ENCODE measurements at regions not wholly inside any gene's neighbourhood (a gene's known extent, or its start where the extent isn't known, plus 50 kb on each side); places are given as distances from the start of the nearest gene placed in this dataset.

- no peak for TF ChIP-seq CTCF (IDR thresholded peaks at IDR 0.05; ENCODE audit: borderline replicate concordance, control extremely low read depth, extremely low read depth, insufficient read depth, missing control alignments)
- in situ Hi-C loops (cut with MboI; ENCODE audit: low sequenced_read_pairs, unreplicated experiment) = no loop called here
Measured at GRCh38 chr2:230657462-230657861, 55.2 kb upstream of the CAB39 start.

GRCh38 chr2:230657906-230658305 is 54.7 kb upstream of the CAB39 start:
- in situ Hi-C loops (cut with MboI; ENCODE audit: low sequenced_read_pairs, unreplicated experiment) = no loop called here
- DNase-seq (ENCODE audit: low spot score) = no peak
- TF ChIP-seq CTCF (IDR thresholded peaks at IDR 0.05; ENCODE audit: borderline replicate concordance, control extremely low read depth, extremely low read depth, insufficient read depth, missing control alignments) = no peak

More at GRCh38 chr2:230657462-230657861, 55.2 kb upstream of the CAB39 start:
- no peak for DNase-seq (ENCODE audit: low spot score)

DNA sequence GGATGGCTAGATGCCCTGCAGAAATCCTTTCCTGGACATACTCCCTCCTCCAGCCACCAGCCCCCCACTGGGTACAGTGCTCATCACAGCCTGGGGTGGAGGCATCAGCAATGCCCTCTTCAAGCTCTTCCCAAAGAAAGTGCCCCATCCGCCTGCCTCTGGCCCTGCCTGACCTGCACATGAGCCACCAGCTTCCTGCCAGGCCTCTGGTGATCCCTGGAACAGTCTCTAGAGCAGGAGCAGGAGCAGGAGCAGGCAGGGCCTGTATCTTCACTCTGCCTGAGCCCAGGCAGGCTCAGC is 54.1 kb upstream of the CAB39 start:
- no peak for DNase-seq (ENCODE audit: low spot score)
- in situ Hi-C loops (cut with MboI; ENCODE audit: low sequenced_read_pairs, unreplicated experiment) = no loop called here
- TF ChIP-seq CTCF (IDR thresholded peaks at IDR 0.05; ENCODE audit: borderline replicate concordance, control extremely low read depth, extremely low read depth, insufficient read depth, missing control alignments) = no peak

DNA sequence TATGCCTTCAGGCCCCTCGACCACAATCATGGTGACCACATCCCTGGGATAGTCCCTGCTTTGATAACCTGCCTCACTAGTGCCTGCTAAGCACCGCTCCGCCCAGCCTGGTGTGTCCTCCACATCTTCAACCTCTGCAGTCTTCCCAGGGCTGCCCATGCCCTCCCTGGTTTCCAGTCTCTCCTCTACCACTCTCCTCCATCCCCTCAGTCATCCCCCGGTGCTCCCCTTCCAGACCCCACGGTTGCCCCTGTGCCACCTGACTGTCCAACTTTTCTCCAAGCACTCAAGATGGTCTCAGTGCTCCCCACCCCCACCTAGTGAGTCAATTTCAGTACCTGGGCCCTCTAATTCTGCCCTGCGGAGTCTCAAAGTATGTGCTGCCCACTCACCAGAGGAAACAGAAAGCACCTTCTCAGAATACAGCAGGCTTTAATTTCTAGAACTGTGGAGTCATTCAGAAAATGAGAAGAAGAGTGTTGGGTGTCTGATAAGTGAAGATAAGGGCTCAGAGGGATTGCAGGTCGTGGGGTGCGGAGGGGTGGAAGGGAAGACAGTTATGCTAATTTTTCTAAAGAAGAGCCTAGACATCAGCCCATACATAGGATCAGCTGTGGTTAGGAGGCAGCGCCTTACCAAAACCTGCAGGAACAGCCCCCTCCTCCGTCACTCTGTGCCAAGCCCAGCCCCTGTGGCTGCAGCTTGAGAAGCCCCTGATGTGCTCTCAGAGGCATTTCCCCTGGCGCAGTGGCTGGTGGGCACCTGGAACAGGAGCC is 53.6 kb upstream of the CAB39 start:
- in situ Hi-C loops (cut with MboI; ENCODE audit: low sequenced_read_pairs, unreplicated experiment) = no loop called here
- no peak for TF ChIP-seq CTCF (IDR thresholded peaks at IDR 0.05; ENCODE audit: borderline replicate concordance, control extremely low read depth, extremely low read depth, insufficient read depth, missing control alignments)
- DNase-seq (ENCODE audit: low spot score) = peak; percentile 76

GRCh38 chr2:230660294-230661060 is 52.2 kb upstream of the CAB39 start:
- in situ Hi-C loops (cut with MboI; ENCODE audit: low sequenced_read_pairs, unreplicated experiment) = no loop called here
- TF ChIP-seq CTCF (IDR thresholded peaks at IDR 0.05; ENCODE audit: borderline replicate concordance, control extremely low read depth, extremely low read depth, insufficient read depth, missing control alignments) = no peak
- no peak for DNase-seq (ENCODE audit: low spot score)

DNA sequence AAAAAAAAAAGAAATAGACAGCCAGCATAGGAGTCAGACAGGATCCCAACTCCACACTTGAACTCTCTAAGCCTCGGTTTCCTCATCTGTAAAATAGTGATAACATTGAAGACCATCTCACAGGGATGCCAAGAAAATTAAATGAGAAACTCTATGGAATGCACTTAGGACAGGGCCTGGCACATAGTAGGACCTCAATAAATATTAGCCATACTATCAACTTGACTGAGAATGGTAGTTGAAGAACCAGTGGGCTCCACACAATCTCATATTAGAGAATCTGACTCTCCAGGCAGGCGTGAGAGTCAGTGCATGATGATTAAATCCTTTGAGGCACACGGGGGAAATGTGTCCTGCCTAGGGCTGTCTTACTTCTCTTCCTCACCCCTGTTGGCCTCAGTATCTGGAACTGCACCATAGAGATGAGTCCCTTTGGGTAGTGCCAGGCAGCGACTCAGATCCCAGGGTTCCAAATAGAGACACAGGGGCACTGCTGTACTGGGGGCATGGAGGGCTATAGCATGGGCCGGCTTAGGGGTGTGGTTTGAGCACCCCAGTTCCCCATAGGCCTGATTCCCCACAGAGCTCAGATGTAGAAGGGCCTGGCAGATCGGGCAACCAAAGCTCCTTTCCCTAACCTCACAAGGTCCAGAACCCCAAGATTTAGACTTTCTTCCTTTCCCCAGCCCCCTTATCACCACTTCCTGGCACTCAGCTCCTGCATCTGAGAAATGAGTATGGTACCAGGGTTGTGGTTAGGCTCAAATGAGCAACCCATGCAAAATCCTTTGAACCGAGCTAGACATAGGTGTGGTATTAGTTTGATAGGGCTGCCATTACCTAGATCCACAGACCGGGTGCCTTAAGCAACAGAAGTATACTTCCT is 51.3 kb upstream of the CAB39 start:
- in situ Hi-C loops (cut with MboI; ENCODE audit: low sequenced_read_pairs, unreplicated experiment) = no loop called here
- no peak for DNase-seq (ENCODE audit: low spot score)

More for the DNA sequence above, 51.3 kb upstream of the CAB39 start:
- TF ChIP-seq CTCF (IDR thresholded peaks at IDR 0.05; ENCODE audit: borderline replicate concordance, control extremely low read depth, extremely low read depth, insufficient read depth, missing control alignments) = no peak
